ENCODE measurements at regions not wholly inside any gene's neighbourhood (a gene's known extent, or its start where the extent isn't known, plus 50 kb on each side); places are given as distances from the start of the nearest gene placed in this dataset.

- no peaks in the 10 kb centered on the region for H3K36me3 ChIP-seq (ENCODE audit: low read depth, missing control alignments)
- intact Hi-C loops (cut with DNase I; ENCODE audit: low total_unique reads), result no loop called here
- WGBS, 2 donors, result 93 to 96% methylated on average over 2 of the region's 2 CpGs
- no peaks in the 10 kb centered on the region for H3K27me3 ChIP-seq
- DNase-seq, result no peak
- TF ChIP-seq CTCF (IDR thresholded peaks at IDR 0.05) (no peak), POLR2A (IDR thresholded peaks at IDR 0.05) (no peak)
- no peaks in the 10 kb centered on the region for H3K4me1 ChIP-seq
- H3K9me3 ChIP-seq, result no peaks in the 10 kb centered on the region
- no peak overlapping the region for H3K4me3 ChIP-seq
- H3K27ac ChIP-seq, result no peak overlapping the region
Measured at GRCh38 chr2:156708051-156708450, 271.9 kb downstream of the GPD2 start.

GRCh38 chr2:156709091-156709490, 272.9 kb downstream of the GPD2 start:
- no peak overlapping the region for H3K27ac ChIP-seq
- no peak for DNase-seq
- no peak for TF ChIP-seq POLR2A (IDR thresholded peaks at IDR 0.05)
- TF ChIP-seq CTCF (IDR thresholded peaks at IDR 0.05), result no peak
- intact Hi-C loops (cut with DNase I; ENCODE audit: low total_unique reads), result no loop called here
- WGBS, 2 donors, result 90 to 98% methylated on average over 4 of the region's 4 CpGs
- no peaks in the 10 kb centered on the region for H3K9me3 ChIP-seq
- H3K27me3 ChIP-seq, result no peaks in the 10 kb centered on the region
- no peaks in the 10 kb centered on the region for H3K36me3 ChIP-seq (ENCODE audit: low read depth, missing control alignments)
- no peaks in the 10 kb centered on the region for H3K4me1 ChIP-seq
- no peak overlapping the region for H3K4me3 ChIP-seq

- H3K27ac ChIP-seq, result no peak overlapping the region
- 69 to 71% methylated on average over 3 of the region's 3 CpGs for WGBS, 2 donors
- H3K27me3 ChIP-seq, result no peaks in the 10 kb centered on the region
- H3K4me1 ChIP-seq, result no peaks in the 10 kb centered on the region
- H3K9me3 ChIP-seq, result no peaks in the 10 kb centered on the region
- no peaks in the 10 kb centered on the region for H3K36me3 ChIP-seq (ENCODE audit: low read depth, missing control alignments)
- TF ChIP-seq POLR2A (IDR thresholded peaks at IDR 0.05), result no peak
- no peak for TF ChIP-seq CTCF (IDR thresholded peaks at IDR 0.05)
- intact Hi-C loops (cut with DNase I; ENCODE audit: low total_unique reads), result no loop called here
- H3K4me3 ChIP-seq, result no peak overlapping the region
- no peak for DNase-seq
Measured at GRCh38 chr2:156719036-156719435, 282.9 kb downstream of the GPD2 start.

GRCh38 chr2:156727867-156728266, 291.7 kb downstream of the GPD2 start:
- H3K9me3 ChIP-seq, result no peaks in the 10 kb centered on the region
- H3K27me3 ChIP-seq, result no peaks in the 10 kb centered on the region
- H3K4me1 ChIP-seq, result no peaks in the 10 kb centered on the region
- intact Hi-C loops (cut with DNase I; ENCODE audit: low total_unique reads), result no loop called here
- no peak for DNase-seq
- no peak for TF ChIP-seq CTCF (IDR thresholded peaks at IDR 0.05)
- TF ChIP-seq POLR2A (IDR thresholded peaks at IDR 0.05), result no peak
- no peaks in the 10 kb centered on the region for H3K36me3 ChIP-seq (ENCODE audit: low read depth, missing control alignments)
- H3K4me3 ChIP-seq, result no peak overlapping the region
- no peak overlapping the region for H3K27ac ChIP-seq

GRCh38 chr2:156728328-156728727, 292.1 kb downstream of the GPD2 start:
- no peak for DNase-seq
- TF ChIP-seq CTCF (IDR thresholded peaks at IDR 0.05) (no peak), POLR2A (IDR thresholded peaks at IDR 0.05) (no peak)
- 87 to 95% methylated on average over 2 of the region's 2 CpGs for WGBS, 2 donors
- Histone ChIP-seq H3K4me1 (no peaks in the 10 kb centered on the region), H3K27me3 (no peaks in the 10 kb centered on the region), H3K27ac (no peak overlapping the region), H3K36me3 (ENCODE audit: low read depth, missing control alignments) (no peaks in the 10 kb centered on the region), H3K4me3 (no peak overlapping the region), H3K9me3 (no peaks in the 10 kb centered on the region)
- intact Hi-C loops (cut with DNase I; ENCODE audit: low total_unique reads), result no loop called here

Measured in testis (tissue), 2 donors.